ENCODE measurements at regions not wholly inside any gene's neighbourhood (a gene's known extent, or its start where the extent isn't known, plus 50 kb on each side); places are given as distances from the start of the nearest gene placed in this dataset.

DNA sequence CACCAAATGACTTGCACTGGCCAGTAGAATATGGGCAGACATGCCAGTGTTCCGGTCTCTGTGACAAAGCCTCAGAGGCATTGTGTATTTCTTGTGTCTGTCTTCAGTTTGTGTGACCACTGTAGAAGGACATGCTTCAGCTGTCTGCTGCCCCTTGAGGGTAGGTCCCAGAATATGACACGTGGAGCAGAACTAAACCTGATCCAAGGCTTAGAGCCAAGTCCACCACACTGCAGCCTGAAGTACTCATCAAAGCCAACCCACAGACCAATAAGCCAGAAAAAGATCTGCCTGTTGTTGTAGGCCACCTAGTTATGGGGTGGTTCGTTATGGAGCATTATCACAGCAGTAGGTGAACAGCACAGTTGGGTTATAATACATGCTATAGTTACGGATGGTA is 468.9 kb downstream of the PSAT1 start:
- TF ChIP-seq, protein P1, sequence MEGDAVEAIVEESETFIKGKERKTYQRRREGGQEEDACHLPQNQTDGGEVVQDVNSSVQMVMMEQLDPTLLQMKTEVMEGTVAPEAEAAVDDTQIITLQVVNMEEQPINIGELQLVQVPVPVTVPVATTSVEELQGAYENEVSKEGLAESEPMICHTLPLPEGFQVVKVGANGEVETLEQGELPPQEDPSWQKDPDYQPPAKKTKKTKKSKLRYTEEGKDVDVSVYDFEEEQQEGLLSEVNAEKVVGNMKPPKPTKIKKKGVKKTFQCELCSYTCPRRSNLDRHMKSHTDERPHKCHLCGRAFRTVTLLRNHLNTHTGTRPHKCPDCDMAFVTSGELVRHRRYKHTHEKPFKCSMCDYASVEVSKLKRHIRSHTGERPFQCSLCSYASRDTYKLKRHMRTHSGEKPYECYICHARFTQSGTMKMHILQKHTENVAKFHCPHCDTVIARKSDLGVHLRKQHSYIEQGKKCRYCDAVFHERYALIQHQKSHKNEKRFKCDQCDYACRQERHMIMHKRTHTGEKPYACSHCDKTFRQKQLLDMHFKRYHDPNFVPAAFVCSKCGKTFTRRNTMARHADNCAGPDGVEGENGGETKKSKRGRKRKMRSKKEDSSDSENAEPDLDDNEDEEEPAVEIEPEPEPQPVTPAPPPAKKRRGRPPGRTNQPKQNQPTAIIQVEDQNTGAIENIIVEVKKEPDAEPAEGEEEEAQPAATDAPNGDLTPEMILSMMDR (IDR thresholded peaks at IDR 0.05) = no peak

- TF ChIP-seq, protein P1 (IDR thresholded peaks at IDR 0.05) = no peak
Measured at GRCh38 chr9:78767490-78767889, 470.6 kb downstream of the PSAT1 start.

- TF ChIP-seq, protein P1 (IDR thresholded peaks at IDR 0.05) = no peak
Measured at GRCh38 chr9:78769690-78770089, 472.8 kb downstream of the PSAT1 start.

DNA sequence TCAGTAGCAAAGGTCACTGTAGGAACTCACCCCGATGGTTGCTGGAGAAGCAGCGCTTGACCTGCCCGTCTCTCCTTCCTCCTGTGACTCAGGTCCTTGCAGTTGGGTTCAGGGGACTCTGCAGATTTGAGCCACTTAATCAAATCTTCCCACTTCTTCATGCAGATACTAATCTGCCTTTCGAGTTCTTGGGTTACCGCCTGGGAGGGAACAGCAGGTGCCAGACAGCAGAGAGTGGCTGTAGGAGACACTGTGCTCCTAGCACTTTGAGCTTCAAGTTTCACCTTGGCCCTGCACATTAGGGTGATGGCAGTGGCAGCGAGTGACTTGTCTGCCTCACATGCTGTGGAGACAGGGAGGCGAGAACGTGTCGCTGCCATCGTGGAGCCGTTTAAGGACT is 478.3 kb downstream of the PSAT1 start:
- TF ChIP-seq, protein P1 (IDR thresholded peaks at IDR 0.05) = no peak

DNA sequence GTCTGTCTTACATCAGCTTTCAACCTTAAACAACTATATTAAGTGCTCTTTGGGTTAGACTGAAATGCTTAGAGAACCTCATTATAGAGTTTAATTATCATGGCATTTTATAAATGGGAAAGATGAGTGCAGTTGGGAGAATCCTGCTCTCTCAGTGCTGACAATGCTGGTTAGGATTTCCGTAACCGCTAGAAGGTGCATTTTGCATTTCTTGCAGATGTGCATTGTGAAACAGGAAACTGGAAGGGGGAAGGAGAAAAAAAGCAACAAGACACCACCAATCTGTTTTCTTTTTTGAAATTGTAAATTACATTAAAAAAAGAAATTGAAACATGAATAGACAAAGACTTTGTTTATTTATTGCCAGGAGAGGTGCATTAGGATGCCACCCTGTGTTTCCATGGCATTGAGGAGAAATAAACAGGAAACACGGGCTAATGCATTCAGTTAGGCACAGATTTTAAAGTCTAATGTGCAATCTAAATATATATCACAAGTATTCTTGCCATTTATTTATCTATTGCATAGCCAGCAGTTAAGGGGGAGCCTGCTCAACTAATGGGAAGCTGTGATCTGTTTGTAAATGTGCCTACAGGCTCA is 478.9 kb downstream of the PSAT1 start:
- TF ChIP-seq, protein P1 (IDR thresholded peaks at IDR 0.05) = no peak

GRCh38 chr9:78777747-78778146 is 480.8 kb downstream of the PSAT1 start:
- TF ChIP-seq, protein P1 (IDR thresholded peaks at IDR 0.05) = no peak

- TF ChIP-seq, protein P1 (IDR thresholded peaks at IDR 0.05) = no peak
Measured at GRCh38 chr9:78778318-78778717, 481.4 kb downstream of the PSAT1 start.

GRCh38 chr9:78778861-78779374 is 482.0 kb downstream of the PSAT1 start:
- TF ChIP-seq, protein P1 (IDR thresholded peaks at IDR 0.05) = no peak

Measured in LNCAP (cell line).